ENCODE measurements at regions not wholly inside any gene's neighbourhood (a gene's known extent, or its start where the extent isn't known, plus 50 kb on each side); places are given as distances from the start of the nearest gene placed in this dataset.

- Histone ChIP-seq H3K18ac (ENCODE audit: insufficient read length, low read depth, low read length) (no peak overlapping the region), H2AFZ (ENCODE audit: low read length) (no peak overlapping the region), H3K79me1 (ENCODE audit: insufficient read depth, low read depth, low read length, poor library complexity, severe bottlenecking) (no peaks in the 10 kb centered on the region), H2BK15ac (ENCODE audit: low read depth, low read length) (no peak overlapping the region), H3K9ac (ENCODE audit: extremely low read depth, insufficient read length, low read length) (no peak overlapping the region), H3K79me2 (ENCODE audit: insufficient read depth, low read length) (no peaks in the 10 kb centered on the region), H3K27ac (ENCODE audit: insufficient read length, low read depth, low read length) (no peak overlapping the region), H4K5ac (ENCODE audit: insufficient read length, low read depth, low read length) (no peak overlapping the region), H2AK5ac (ENCODE audit: insufficient read length, low read length) (no peak overlapping the region), H2BK20ac (ENCODE audit: low read depth, low read length, poor library complexity, severe bottlenecking) (no peak overlapping the region), H3T11ph (ENCODE audit: low read length) (no peak overlapping the region), H2BK120ac (ENCODE audit: low read depth, low read length, poor library complexity, severe bottlenecking) (no peak overlapping the region), H3K4me2 (ENCODE audit: insufficient read depth, insufficient read length, low read length) (no peak overlapping the region), H3K56ac (ENCODE audit: insufficient read length, low read depth, low read length) (no peak overlapping the region), H4K20me1 (ENCODE audit: control insufficient read depth, insufficient read depth, insufficient read length) (no peaks in the 10 kb centered on the region), H3K14ac (ENCODE audit: insufficient read depth, low read length) (no peak overlapping the region), H3K9me3 (ENCODE audit: control insufficient read depth, low read depth, low read length) (no peaks in the 10 kb centered on the region), H4K91ac (ENCODE audit: insufficient read length, low read depth, low read length) (no peak overlapping the region), H3K23me2 (ENCODE audit: insufficient read length, low read depth, low read length, poor library complexity, severe bottlenecking) (no peaks in the 10 kb centered on the region), H4K8ac (replicated peaks; ENCODE audit: insufficient read length, low read depth, low read length) (no peak overlapping the region), H3K4ac (ENCODE audit: low read depth, low read length) (no peak overlapping the region), H3K23ac (ENCODE audit: insufficient read length, low read depth, low read length) (no peak overlapping the region), H3K27me3 (ENCODE audit: insufficient read depth, low read length) (no peaks in the 10 kb centered on the region), H2BK5ac (ENCODE audit: insufficient read length, low read length) (no peak overlapping the region), H3K4me1 (ENCODE audit: insufficient read depth, low read length) (no peaks in the 10 kb centered on the region), H2BK12ac (ENCODE audit: insufficient read length, low read depth, low read length) (no peak overlapping the region)
- no peaks in the 10 kb centered on the region for H3K9me3 Mint-ChIP-seq
- H3K36me3 Mint-ChIP-seq (ENCODE audit: insufficient read depth in 1 of 3, low read depth in 3 of 3), result no peaks in the 10 kb centered on the region
- no peak overlapping the region for H3K27ac Mint-ChIP-seq
- no CpG with 5 or more reads among the region's 1 CpG for WGBS (ENCODE audit: extremely low coverage, insufficient read length, low lambda C conversion rate)
- H3K27me3 Mint-ChIP-seq (ENCODE audit: low read depth), result no peaks in the 10 kb centered on the region; the same call in none of the 2 replicates
- TF ChIP-seq, protein P1, sequence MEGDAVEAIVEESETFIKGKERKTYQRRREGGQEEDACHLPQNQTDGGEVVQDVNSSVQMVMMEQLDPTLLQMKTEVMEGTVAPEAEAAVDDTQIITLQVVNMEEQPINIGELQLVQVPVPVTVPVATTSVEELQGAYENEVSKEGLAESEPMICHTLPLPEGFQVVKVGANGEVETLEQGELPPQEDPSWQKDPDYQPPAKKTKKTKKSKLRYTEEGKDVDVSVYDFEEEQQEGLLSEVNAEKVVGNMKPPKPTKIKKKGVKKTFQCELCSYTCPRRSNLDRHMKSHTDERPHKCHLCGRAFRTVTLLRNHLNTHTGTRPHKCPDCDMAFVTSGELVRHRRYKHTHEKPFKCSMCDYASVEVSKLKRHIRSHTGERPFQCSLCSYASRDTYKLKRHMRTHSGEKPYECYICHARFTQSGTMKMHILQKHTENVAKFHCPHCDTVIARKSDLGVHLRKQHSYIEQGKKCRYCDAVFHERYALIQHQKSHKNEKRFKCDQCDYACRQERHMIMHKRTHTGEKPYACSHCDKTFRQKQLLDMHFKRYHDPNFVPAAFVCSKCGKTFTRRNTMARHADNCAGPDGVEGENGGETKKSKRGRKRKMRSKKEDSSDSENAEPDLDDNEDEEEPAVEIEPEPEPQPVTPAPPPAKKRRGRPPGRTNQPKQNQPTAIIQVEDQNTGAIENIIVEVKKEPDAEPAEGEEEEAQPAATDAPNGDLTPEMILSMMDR (conservative IDR thresholded peaks at IDR 0.05), result no peak
- H3K4me3 Mint-ChIP-seq, result no peak overlapping the region
- no peak for DNase-seq
- no peaks in the 10 kb centered on the region for H3K4me1 Mint-ChIP-seq
These were observed 185.5 kb upstream of the DYNLRB2 start for GRCh38 chr16:80355335-80355734.

Measured in H9 (cell line).